Common myeloid progenitor, CD34-positive (primary cell): ENCODE measurements at regions not wholly inside any gene's neighbourhood (a gene's known extent, or its start where the extent isn't known, plus 50 kb on each side); places are given as distances from the start of the nearest gene placed in this dataset.
"Not testable (repeated sequence)": the region's sequence is repeated elsewhere in the genome, so short reads cannot be mapped to it uniquely, and the experiment has no call there.

Experiments
- CTCF ChIA-PET: fragments of 350-600 bp; sonication (Branson Sonifier 250); formaldehyde crosslinking; loops from one replicate; lab custom pipeline; 2021; ENCODE audit warnings: antibody characterized with exemption; lab: Charles Lee
- POLR2A ChIA-PET: fragments of 350-600 bp; sonication (Branson Sonifier 250); formaldehyde crosslinking; loops from one replicate; lab custom pipeline; 2021; ENCODE audit warnings: antibody characterized with exemption; lab: Charles Lee
- DNase-seq, 3 donors: peaks; one replicate each; pipeline versions ENCODE4 v3.0.0 to v3.0.0-alpha.2; 2013
- H3K27ac ChIP-seq, 2 experiments: 1 replicate in 1 of 2; 2 replicates in 1 of 2; pipeline ENCODE4 v1.7.0; 2013; ENCODE audit warnings: inconsistent platforms in 2 of 2, low read length in 2 of 2, mild to moderate bottlenecking in 2 of 2, low read depth in 1 of 2, moderate library complexity in 1 of 2; ENCODE audit not compliant: severe bottlenecking in 2 of 2, insufficient read depth in 1 of 2, poor library complexity in 1 of 2
- H3K27me3 ChIP-seq, 5 experiments: replicated peaks in 2 of 5; 1 replicate in 3 of 5; 2 replicates in 2 of 5; pipeline versions ENCODE4 v1.6.1 to v1.7.0; 2013; ENCODE audit warnings: low read length in 4 of 5, mild to moderate bottlenecking in 2 of 5, moderate library complexity in 2 of 5, inconsistent platforms in 1 of 5; ENCODE audit not compliant: insufficient read depth in 5 of 5, control insufficient read depth in 4 of 5
- H3K36me3 ChIP-seq, 4 experiments: 1 replicate in 2 of 4; 2 replicates in 2 of 4; pipeline versions ENCODE4 v1.6.1 to v1.7.0; 2013; ENCODE audit warnings: low read length in 3 of 4, control low read depth in 1 of 4, mild to moderate bottlenecking in 1 of 4; ENCODE audit not compliant: control insufficient read depth in 4 of 4, insufficient read depth in 4 of 4
- H3K4me1 ChIP-seq, 4 experiments: 1 replicate in 3 of 4; 2 replicates in 1 of 4; pipeline versions ENCODE4 v1.6.1 to v1.7.1; 2013; ENCODE audit warnings: low read length in 3 of 4, mild to moderate bottlenecking in 3 of 4, control low read depth in 1 of 4, inconsistent platforms in 1 of 4, moderate library complexity in 1 of 4; ENCODE audit not compliant: control insufficient read depth in 4 of 4, insufficient read depth in 4 of 4; ENCODE audit errors: control extremely low read depth in 1 of 4
- H3K4me3 ChIP-seq, 7 experiments: 1 replicate in 4 of 7; 2 replicates in 3 of 7; pipeline versions ENCODE4 v1.5.1 to v1.7.0; 2013; ENCODE audit warnings: mild to moderate bottlenecking in 7 of 7, low read length in 6 of 7, moderate library complexity in 6 of 7, inconsistent platforms in 2 of 7, low read depth in 2 of 7, control low read depth in 1 of 7; ENCODE audit not compliant: insufficient read depth in 4 of 7, control insufficient read depth in 1 of 7; ENCODE audit errors: extremely low read depth in 1 of 7
- H3K9me3 ChIP-seq, 5 experiments: 1 replicate in 4 of 5; 2 replicates in 1 of 5; pipeline versions ENCODE4 v1.6.1 to v1.7.1; 2013; ENCODE audit warnings: low read length in 4 of 5, mild to moderate bottlenecking in 2 of 5, inconsistent platforms in 1 of 5, low read depth in 1 of 5, moderate library complexity in 1 of 5; ENCODE audit not compliant: control insufficient read depth in 4 of 5, insufficient read depth in 2 of 5; ENCODE audit errors: control extremely low read depth in 1 of 5
- WGBS: methylation state at CpG from one replicate; pipeline ENCODE4 v1.1.5; 2013; ENCODE audit not compliant: insufficient coverage; 5-methylcytosine and 5-hydroxymethylcytosine counted together

DNA sequence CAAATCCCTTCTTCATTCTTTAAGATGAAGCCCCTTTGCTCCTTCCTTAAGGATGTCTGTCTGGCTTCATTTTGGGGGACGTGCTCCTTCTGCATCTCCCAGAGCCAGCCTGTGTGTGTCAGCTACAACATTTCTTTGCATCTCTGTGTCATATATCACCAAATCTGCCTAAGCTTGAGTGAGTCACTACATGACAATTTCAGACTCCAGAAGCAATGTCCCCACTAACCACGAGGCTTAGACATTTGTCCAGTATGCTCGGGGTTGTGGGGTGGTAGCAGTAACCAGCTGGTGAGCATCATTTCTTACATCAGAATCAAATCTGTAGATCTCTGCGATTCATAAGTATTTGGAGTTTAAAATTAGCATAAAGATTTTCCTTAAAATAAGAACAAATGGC, 54.1 kb upstream of the USP14 start:
- H3K9me3 ChIP-seq, POLR2A ChIA-PET, H3K36me3 ChIP-seq, H3K27me3 ChIP-seq, H3K4me3 ChIP-seq, CTCF ChIA-PET, H3K27ac ChIP-seq, DNase-seq, H3K4me1 ChIP-seq: not testable (repeated sequence)
- WGBS, result 80% methylated on average over 1 of the region's 4 CpGs

GRCh38 chr18:105161-106053, 53.0 kb upstream of the USP14 start:
- H3K9me3 ChIP-seq, H3K27ac ChIP-seq, H3K4me1 ChIP-seq, CTCF ChIA-PET, POLR2A ChIA-PET, H3K27me3 ChIP-seq, H3K36me3 ChIP-seq, H3K4me3 ChIP-seq: not testable (repeated sequence)
- DNase-seq, result peak in 2 of 3 donors; percentile 22 to 46
- 92% methylated on average over 4 of the region's 7 CpGs for WGBS

- 82% methylated on average over 3 of the region's 4 CpGs for WGBS
- CTCF ChIA-PET, H3K4me1 ChIP-seq, H3K27ac ChIP-seq, H3K4me3 ChIP-seq, POLR2A ChIA-PET, H3K36me3 ChIP-seq, DNase-seq, H3K27me3 ChIP-seq, H3K9me3 ChIP-seq: not testable (repeated sequence)
These were observed 52.1 kb upstream of the USP14 start for GRCh38 chr18:106054-106851.

- H3K9me3 ChIP-seq, H3K27ac ChIP-seq, H3K27me3 ChIP-seq, DNase-seq, H3K36me3 ChIP-seq, H3K4me3 ChIP-seq, POLR2A ChIA-PET, CTCF ChIA-PET, H3K4me1 ChIP-seq: not testable (repeated sequence)
- 45% methylated on average over 2 of the region's 2 CpGs for WGBS
These were observed 51.4 kb upstream of the USP14 start for GRCh38 chr18:106868-107384.

DNA sequence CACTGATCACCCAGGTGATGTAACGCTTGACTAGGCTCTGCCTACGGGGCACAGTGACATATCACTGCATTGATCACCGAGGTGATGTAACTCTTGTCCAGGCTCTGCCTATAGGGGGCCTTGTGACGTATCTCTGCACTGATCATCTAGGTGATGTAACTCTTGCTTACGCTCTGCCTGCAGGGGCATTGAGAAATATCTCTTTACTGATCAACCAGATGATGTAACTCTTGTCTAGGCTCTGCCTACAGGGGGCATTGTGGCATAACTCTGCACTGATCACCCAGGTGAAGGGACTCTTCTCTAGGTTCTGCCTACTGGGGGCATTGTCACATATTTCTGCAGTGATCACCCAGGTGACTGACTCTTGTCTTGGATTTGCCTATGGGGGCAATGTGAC, 50.9 kb upstream of the USP14 start:
- H3K4me3 ChIP-seq, H3K27ac ChIP-seq, H3K36me3 ChIP-seq, H3K9me3 ChIP-seq, CTCF ChIA-PET, H3K27me3 ChIP-seq, POLR2A ChIA-PET, H3K4me1 ChIP-seq: not testable (repeated sequence)
- 80% methylated on average over 5 of the region's 5 CpGs for WGBS
- DNase-seq, result peak in 2 of 3 donors; percentile 53 to 63

DNA sequence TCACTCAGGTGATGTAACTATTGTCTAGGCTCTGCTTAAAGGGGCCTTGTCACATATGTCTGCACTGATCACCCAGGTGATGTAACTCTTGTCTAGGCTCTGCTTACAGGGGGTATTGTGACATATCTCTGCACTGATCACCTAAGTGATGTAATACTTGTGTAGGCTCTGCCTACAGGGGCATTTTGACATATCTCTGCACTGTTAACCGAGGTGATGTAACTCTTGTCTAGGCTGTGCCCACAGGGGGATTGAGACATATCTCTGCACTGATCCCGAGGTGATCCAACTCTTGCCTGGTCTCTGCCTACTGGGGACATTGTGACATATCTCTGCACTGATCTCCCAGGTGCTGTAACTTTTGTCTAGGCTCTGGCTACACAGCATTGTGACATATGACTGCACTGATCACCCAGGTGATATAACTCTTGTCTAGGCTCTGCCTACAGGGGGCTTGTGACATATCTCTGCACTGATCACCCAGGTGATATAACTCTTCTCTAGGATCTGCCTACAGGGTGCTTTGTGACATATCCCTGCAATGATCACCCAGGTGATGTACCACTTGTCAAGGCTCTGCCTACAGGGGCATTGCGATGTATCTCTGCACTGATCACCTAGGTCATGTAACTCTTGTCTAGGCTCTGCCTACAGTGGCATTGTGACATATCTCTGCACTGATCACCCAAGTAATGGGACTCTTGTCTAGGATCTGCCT, 50.3 kb upstream of the USP14 start:
- H3K9me3 ChIP-seq, H3K4me1 ChIP-seq, POLR2A ChIA-PET, CTCF ChIA-PET, DNase-seq, H3K27ac ChIP-seq, H3K4me3 ChIP-seq, H3K27me3 ChIP-seq, H3K36me3 ChIP-seq: not testable (repeated sequence)
- 49% methylated on average over 3 of the region's 3 CpGs for WGBS
